ENCODE measurements at regions not wholly inside any gene's neighbourhood (a gene's known extent, or its start where the extent isn't known, plus 50 kb on each side); places are given as distances from the start of the nearest gene placed in this dataset.

DNA sequence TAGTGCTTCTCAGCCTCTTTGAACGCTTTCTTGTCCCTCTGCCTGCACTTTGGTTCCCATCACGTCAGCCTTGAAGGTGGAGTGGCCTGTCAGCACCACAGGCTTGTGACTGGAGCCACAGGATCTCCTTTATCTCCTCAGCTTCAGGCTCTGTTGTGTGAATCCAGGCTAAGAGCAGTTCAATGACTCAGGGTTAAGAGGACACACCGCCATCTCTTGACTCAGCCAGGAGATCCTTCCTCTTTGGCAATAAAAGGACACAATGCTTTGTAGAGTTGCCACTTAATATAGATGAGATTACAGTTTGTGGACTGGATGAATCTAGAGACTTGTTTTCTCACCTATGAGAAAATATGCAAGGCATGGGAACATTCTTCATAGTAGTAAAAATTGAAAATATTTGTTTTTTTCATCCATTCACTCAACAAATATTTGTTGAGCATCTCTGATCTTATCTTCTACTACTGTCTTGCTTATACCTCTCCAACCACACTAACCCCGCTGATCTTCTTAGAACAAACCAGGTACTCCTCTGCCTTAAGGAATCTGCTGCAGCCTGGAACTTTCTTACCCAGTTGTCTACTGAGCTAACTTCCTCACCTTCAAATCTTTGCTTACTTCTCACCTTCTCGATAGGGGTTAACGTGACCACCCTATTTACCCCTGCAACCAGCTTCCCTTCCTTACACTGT is 62.3 kb downstream of the UCHL1 start:
- TF ChIP-seq, protein P1, sequence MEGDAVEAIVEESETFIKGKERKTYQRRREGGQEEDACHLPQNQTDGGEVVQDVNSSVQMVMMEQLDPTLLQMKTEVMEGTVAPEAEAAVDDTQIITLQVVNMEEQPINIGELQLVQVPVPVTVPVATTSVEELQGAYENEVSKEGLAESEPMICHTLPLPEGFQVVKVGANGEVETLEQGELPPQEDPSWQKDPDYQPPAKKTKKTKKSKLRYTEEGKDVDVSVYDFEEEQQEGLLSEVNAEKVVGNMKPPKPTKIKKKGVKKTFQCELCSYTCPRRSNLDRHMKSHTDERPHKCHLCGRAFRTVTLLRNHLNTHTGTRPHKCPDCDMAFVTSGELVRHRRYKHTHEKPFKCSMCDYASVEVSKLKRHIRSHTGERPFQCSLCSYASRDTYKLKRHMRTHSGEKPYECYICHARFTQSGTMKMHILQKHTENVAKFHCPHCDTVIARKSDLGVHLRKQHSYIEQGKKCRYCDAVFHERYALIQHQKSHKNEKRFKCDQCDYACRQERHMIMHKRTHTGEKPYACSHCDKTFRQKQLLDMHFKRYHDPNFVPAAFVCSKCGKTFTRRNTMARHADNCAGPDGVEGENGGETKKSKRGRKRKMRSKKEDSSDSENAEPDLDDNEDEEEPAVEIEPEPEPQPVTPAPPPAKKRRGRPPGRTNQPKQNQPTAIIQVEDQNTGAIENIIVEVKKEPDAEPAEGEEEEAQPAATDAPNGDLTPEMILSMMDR (IDR thresholded peaks at IDR 0.05) = no peak
- no peak for TF ChIP-seq POLR2A (IDR thresholded peaks at IDR 0.05; ENCODE audit: low read depth)

Data from esophagus muscularis mucosa (tissue), 3 donors.